CD14-positive monocyte (primary cell): ENCODE measurements at regions not wholly inside any gene's neighbourhood (a gene's known extent, or its start where the extent isn't known, plus 50 kb on each side); places are given as distances from the start of the nearest gene placed in this dataset.

Experiments used
- DNase-seq, 3 donors: peaks; one replicate each; pipeline ENCODE4 v3.0.0-alpha.2; 2011 to 2022
- H2AFZ ChIP-seq: 2 replicates; pipeline ENCODE4 v1.6.0; 2012; ENCODE audit warnings: mild to moderate bottlenecking, low read depth, low read length, inconsistent platforms; ENCODE audit not compliant: insufficient read depth, poor library complexity, severe bottlenecking
- H3K27ac ChIP-seq, 2 donors: 1 replicate in 1 of 2; 2 replicates in 1 of 2; pipeline ENCODE4 v1.5.1; 2012 to 2013; ENCODE audit warnings: low read length in 2 of 2, control low read depth in 1 of 2, inconsistent platforms in 1 of 2, low read depth in 1 of 2, mild to moderate bottlenecking in 1 of 2
- H3K27me3 ChIP-seq, 2 donors: one replicate each; pipeline versions ENCODE4 v1.6.0 to v1.6.1; 2011 to 2013; ENCODE audit warnings: low read length in 2 of 2; ENCODE audit not compliant: control insufficient read depth in 2 of 2, insufficient read depth in 2 of 2
- H3K36me3 ChIP-seq, 2 donors: replicated peaks in 1 of 2; 1 replicate in 1 of 2; 2 replicates in 1 of 2; pipeline versions ENCODE4 v1.5.1 to v1.6.1; 2012 to 2013; ENCODE audit warnings: low read length in 2 of 2, control low read depth in 1 of 2, inconsistent platforms in 1 of 2, mild to moderate bottlenecking in 1 of 2; ENCODE audit not compliant: insufficient read depth in 2 of 2, control insufficient read depth in 1 of 2
- H3K4me1 ChIP-seq, 2 donors: 1 replicate in 1 of 2; 2 replicates in 1 of 2; pipeline versions ENCODE4 v1.5.1 to v1.6.1; 2012 to 2013; ENCODE audit warnings: low read length in 2 of 2, control low read depth in 1 of 2, inconsistent platforms in 1 of 2, mild to moderate bottlenecking in 1 of 2, moderate library complexity in 1 of 2; ENCODE audit not compliant: insufficient read depth in 2 of 2, control insufficient read depth in 1 of 2
- H3K4me2 ChIP-seq: replicated peaks from 2 replicates; pipeline ENCODE3; 2012; ENCODE audit warnings: low read length, moderate library complexity, mild to moderate bottlenecking; ENCODE audit not compliant: poor library complexity, severe bottlenecking; ENCODE audit errors: extremely low read depth
- H3K4me3 ChIP-seq, 3 experiments: fragments of 200-600 bp in 1 of 3; sonication (generic) in 1 of 3; replicated peaks in 1 of 3; 1 replicate in 2 of 3; 2 replicates in 1 of 3; pipeline ENCODE4 v1.5.1; 2011 to 2013; ENCODE audit warnings: low read length in 3 of 3, mild to moderate bottlenecking in 3 of 3, control low read depth in 2 of 3, low read depth in 2 of 3, inconsistent platforms in 1 of 3, moderate library complexity in 1 of 3
- H3K79me2 ChIP-seq: 2 replicates; pipeline ENCODE4 v1.6.0; 2012; ENCODE audit warnings: mild to moderate bottlenecking, control low read depth, inconsistent platforms, low read length, moderate library complexity; ENCODE audit not compliant: insufficient read depth
- H3K9ac ChIP-seq: 2 replicates; pipeline ENCODE4 v1.6.0; 2017; ENCODE audit warnings: low read length, mild to moderate bottlenecking; ENCODE audit not compliant: insufficient read depth, poor library complexity, severe bottlenecking
- H3K9me3 ChIP-seq, 2 donors: replicated peaks in 1 of 2; 1 replicate in 1 of 2; 2 replicates in 1 of 2; pipeline versions ENCODE4 v1.5.1 to v1.6.1; 2012 to 2013; ENCODE audit warnings: low read length in 2 of 2, control low read depth in 1 of 2; ENCODE audit not compliant: control insufficient read depth in 1 of 2, insufficient read depth in 1 of 2
- H4K20me1 ChIP-seq: 2 replicates; pipeline ENCODE4 v1.6.0; 2012; ENCODE audit warnings: mild to moderate bottlenecking, low read length, control low read depth, moderate library complexity; ENCODE audit not compliant: insufficient read depth
- H3K27ac Mint-ChIP-seq, 7 donors: one replicate each; pipeline ENCODE4 v1.8.0; 2020; ENCODE audit warnings: mild to moderate bottlenecking in 7 of 7, mixed read lengths in 7 of 7, moderate library complexity in 6 of 7, inconsistent platforms in 2 of 7
- H3K27me3 Mint-ChIP-seq, 3 donors: one replicate each; pipeline ENCODE4 v1.8.0; 2021 to 2022; ENCODE audit warnings: low read depth in 3 of 3, mild to moderate bottlenecking in 3 of 3, mixed read lengths in 3 of 3, moderate library complexity in 3 of 3, inconsistent platforms in 1 of 3
- H3K36me3 Mint-ChIP-seq, 2 donors: one replicate each; pipeline ENCODE4 v1.8.0; 2020; ENCODE audit warnings: mixed read lengths in 2 of 2, inconsistent platforms in 1 of 2, mild to moderate bottlenecking in 1 of 2
- H3K4me1 Mint-ChIP-seq: one replicate; pipeline ENCODE4 v1.8.0; 2020; ENCODE audit warnings: mild to moderate bottlenecking, mixed read lengths
- H3K4me3 Mint-ChIP-seq, 2 donors: one replicate each; pipeline ENCODE4 v1.8.0; 2020; ENCODE audit warnings: mild to moderate bottlenecking in 2 of 2, mixed read lengths in 2 of 2, moderate library complexity in 1 of 2
- H3K9me3 Mint-ChIP-seq, 7 donors: one replicate each; pipeline ENCODE4 v1.8.0; 2020 to 2022; ENCODE audit warnings: mixed read lengths in 7 of 7, mild to moderate bottlenecking in 6 of 7, moderate library complexity in 6 of 7, inconsistent platforms in 2 of 7
- WGBS: methylation state at CpG from one replicate; pipeline ENCODE4 v1.1.5; 2013; ENCODE audit warnings: missing lambda C conversion rate; ENCODE audit not compliant: insufficient coverage; 5-methylcytosine and 5-hydroxymethylcytosine counted together
- intact Hi-C, 2 donors: fragments of 100-400 bp; cut with micrococcal nuclease; formaldehyde crosslinking; loops; one replicate each; pipeline versions ENCODE4 v1.15.0 to v1.15.1; 2023
- TF ChIP-seq, protein P1 (sequence below): fragments of 200-600 bp; IDR thresholded peaks from one replicate; pipeline ENCODE4 v1.8.0; 2022; ENCODE audit warnings: antibody characterized with exemption, mild to moderate bottlenecking

DNA sequence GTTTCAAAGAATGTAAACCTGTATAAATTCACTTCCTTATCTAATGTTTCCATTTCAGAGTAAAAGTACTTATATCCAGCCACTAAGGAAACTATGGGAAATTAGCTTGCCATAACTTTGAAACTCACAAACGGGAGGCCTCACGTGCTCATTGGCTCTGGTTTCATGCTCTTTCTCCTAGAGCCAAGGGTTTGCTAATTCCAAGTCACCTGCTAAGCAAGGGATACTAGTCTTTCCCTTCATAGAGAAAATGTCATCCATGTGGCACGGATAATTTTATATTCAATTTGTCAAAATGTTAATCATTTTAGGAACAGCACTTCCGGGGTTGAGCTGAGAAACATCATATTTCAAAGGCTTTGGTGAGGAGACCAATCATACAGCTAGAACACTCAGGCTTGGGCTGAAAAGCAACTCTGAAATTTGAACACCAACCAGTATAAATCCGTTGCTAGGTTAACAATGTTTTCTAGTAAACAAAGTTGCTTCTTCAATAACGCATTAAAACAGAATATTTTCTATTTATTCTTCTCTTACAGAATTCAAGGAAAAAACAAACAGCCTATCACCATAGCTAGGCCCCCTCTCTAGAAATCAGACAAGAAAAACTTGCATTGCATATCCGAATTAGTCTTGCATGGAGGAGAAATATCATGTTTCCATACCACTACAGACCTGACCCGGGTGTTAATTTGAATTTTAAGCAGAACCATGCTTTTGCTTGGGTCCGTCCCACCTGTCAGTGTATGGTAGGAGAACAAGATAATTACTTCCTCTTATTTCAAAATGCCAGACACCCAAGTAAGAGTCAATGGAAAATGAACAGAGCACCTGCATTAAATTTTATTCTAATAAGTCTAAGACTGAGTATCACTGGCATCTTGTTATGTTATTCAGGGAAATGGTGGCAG, 196.1 kb upstream of the ESRRG start:
- TF ChIP-seq, protein P1, sequence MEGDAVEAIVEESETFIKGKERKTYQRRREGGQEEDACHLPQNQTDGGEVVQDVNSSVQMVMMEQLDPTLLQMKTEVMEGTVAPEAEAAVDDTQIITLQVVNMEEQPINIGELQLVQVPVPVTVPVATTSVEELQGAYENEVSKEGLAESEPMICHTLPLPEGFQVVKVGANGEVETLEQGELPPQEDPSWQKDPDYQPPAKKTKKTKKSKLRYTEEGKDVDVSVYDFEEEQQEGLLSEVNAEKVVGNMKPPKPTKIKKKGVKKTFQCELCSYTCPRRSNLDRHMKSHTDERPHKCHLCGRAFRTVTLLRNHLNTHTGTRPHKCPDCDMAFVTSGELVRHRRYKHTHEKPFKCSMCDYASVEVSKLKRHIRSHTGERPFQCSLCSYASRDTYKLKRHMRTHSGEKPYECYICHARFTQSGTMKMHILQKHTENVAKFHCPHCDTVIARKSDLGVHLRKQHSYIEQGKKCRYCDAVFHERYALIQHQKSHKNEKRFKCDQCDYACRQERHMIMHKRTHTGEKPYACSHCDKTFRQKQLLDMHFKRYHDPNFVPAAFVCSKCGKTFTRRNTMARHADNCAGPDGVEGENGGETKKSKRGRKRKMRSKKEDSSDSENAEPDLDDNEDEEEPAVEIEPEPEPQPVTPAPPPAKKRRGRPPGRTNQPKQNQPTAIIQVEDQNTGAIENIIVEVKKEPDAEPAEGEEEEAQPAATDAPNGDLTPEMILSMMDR, result no peak
- Histone ChIP-seq H3K79me2 (no peaks in the 10 kb centered on the region), H3K36me3 (no peaks in the 10 kb centered on the region), H3K27me3 (no peaks in the 10 kb centered on the region), H4K20me1 (no peaks in the 10 kb centered on the region), H3K9ac (no peak overlapping the region), H3K9me3 (no peaks in the 10 kb centered on the region), H3K27ac (no peak overlapping the region), H3K4me3 (no peak overlapping the region), H3K4me2 (no peak overlapping the region), H2AFZ (no peak overlapping the region), H3K4me1 (no peaks in the 10 kb centered on the region)
- Mint-ChIP-seq H3K4me1 (no peaks in the 10 kb centered on the region), H3K27me3 (peaks cover 0 to 2% (median 2%) of the 10 kb centered on the region in 3 donors), H3K9me3 (peaks cover 0 to 7% (median 0%) of the 10 kb centered on the region in 7 donors), H3K27ac (no peak overlapping the region), H3K36me3 (no peaks in the 10 kb centered on the region), H3K4me3 (no peak overlapping the region)
- no CpG with 5 or more reads among the region's 9 CpGs for WGBS
- intact Hi-C loops, result no loop called here
- no peak for DNase-seq

DNA sequence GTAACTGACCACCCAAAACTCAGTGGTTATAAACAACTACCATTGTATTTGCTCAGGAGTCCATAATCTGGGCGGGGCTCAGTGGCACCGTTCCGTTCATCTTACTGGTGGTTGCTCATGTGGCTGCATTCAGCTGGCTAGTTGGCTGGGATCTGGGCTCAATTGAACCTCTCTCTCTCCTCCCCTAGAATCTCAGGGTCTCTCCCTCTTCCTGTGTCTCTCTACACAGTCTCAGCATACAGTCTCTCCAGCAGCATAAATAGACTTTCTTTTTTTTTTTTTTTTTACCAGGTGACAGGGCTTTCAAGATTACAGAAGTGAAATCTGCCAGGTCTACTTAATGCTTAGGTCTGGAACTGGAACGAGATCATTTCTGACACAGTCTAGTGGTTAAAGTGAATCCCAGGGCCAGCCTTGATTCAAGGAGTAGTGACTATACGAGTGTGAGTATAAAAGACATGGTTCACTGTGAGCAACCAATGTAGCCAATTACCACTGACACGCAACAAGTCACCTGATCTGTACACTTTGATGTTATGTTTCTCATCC, 193.7 kb upstream of the ESRRG start:
- DNase-seq, result no peak
- Mint-ChIP-seq H3K9me3 (peaks cover 0 to 3% (median 0%) of the 10 kb centered on the region in 7 donors), H3K27ac (no peak overlapping the region), H3K4me3 (no peak overlapping the region), H3K27me3 (peaks cover 0 to 2% (median 1%) of the 10 kb centered on the region in 3 donors), H3K4me1 (no peaks in the 10 kb centered on the region), H3K36me3 (no peaks in the 10 kb centered on the region)
- Histone ChIP-seq H3K4me2 (no peak overlapping the region), H3K9me3 (no peaks in the 10 kb centered on the region), H3K27ac (no peak overlapping the region), H3K79me2 (no peaks in the 10 kb centered on the region), H4K20me1 (no peaks in the 10 kb centered on the region), H2AFZ (no peak overlapping the region), H3K4me3 (no peak overlapping the region), H3K9ac (no peak overlapping the region), H3K4me1 (no peaks in the 10 kb centered on the region), H3K27me3 (no peaks in the 10 kb centered on the region), H3K36me3 (no peaks in the 10 kb centered on the region)
- WGBS, result 88% methylated on average over 1 of the region's 6 CpGs
- intact Hi-C loops, result no loop called here
- TF ChIP-seq, protein P1, result no peak
